ENCODE measurements at regions not wholly inside any gene's neighbourhood (a gene's known extent, or its start where the extent isn't known, plus 50 kb on each side); places are given as distances from the start of the nearest gene placed in this dataset.

DNA sequence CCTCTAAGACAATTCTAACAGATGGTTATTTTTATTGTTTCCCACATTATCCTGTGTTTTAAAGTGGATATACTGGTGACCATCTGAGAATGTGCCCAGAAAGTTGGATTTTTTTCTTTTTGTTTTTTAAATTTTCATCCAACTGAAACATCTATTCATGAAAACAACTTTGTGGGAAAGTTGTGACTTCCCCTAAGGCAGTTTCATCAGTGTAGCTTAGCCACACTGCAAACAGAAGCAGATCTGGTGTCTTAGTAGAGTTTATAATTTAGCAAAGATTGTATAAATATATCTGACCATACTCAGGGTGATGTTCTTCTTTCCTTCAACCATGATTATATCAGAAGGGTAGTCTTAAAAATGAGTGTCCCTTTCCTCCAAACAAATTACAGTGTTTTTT, 1241.3 kb downstream of the MAT2B start (continued):
- TF ChIP-seq ZBTB7B (CRISPR knock-in tag; IDR thresholded peaks at IDR 0.05) (no peak), DMAP1 (CRISPR knock-in tag; IDR thresholded peaks at IDR 0.05) (no peak), MIER3 (CRISPR knock-in tag; IDR thresholded peaks at IDR 0.05; ENCODE audit: borderline replicate concordance) (no peak)

DNA sequence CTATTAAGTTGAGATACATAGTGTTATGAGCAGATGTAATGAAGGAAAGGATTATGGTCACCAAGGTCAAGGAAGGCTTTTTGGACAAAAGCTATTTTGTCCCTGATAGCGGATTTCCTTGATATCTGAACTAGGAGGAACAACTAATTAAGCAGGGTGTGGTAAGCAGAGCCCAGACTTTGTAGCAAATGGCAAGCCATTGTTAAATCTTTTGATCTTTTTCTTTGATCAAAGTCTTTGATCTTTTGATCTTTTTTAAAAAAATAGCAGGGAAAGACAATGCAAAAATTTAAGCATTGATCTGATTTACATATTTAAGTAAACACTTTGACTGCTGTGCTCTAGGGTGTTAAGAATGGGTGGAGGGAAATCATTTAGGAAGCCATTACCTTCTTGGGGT, 1242.0 kb downstream of the MAT2B start:
- CTCF ChIA-PET (ENCODE audit: low intra/inter-chr PET ratio, low total read pairs), result no interaction called here
- H4K20me1 ChIP-seq (ENCODE audit: insufficient read depth, low read length), result no peaks in the 10 kb centered on the region
- no peak overlapping the region for H3K9ac ChIP-seq (ENCODE audit: insufficient read depth, low read depth, low read length)
- no peaks in the 10 kb centered on the region for H3K27me3 ChIP-seq (ENCODE audit: control insufficient read depth in 1 of 2, insufficient read depth in 2 of 2, low read length in 2 of 2)
- H3K36me3 ChIP-seq (replicated peaks in 1 of 2; ENCODE audit: control insufficient read depth in 1 of 2, insufficient read depth in 2 of 2, low read length in 2 of 2), result no peaks in the 10 kb centered on the region
- POLR2A ChIA-PET, result no interaction called here
- no peak overlapping the region for H3K4me2 ChIP-seq (ENCODE audit: low read depth, low read length)
- no TSS peak for BruUV-seq (replicated peaks)
- H3K9me3 ChIP-seq (ENCODE audit: low read length), result peaks cover 55% of the 10 kb centered on the region
- no peak overlapping the region for H3K27ac ChIP-seq (ENCODE audit: extremely low read length, insufficient read depth, low read length)
- in situ Hi-C loops (cut with HindIII; ENCODE audit: extremely low pct_ligation_motif_present, low pct_unique_long_range_greater_than_20kb) (no loop called here), intact Hi-C loops (cut with micrococcal nuclease; ENCODE audit: unreplicated experiment) (no loop called here)
- WGBS (ENCODE audit: low lambda C conversion rate), result 0% methylated on average over 1 of the region's 1 CpG
- no peak for FAIRE-seq
- H3K79me2 ChIP-seq (ENCODE audit: insufficient read depth, low read length), result no peaks in the 10 kb centered on the region
- H3K4me3 ChIP-seq (replicated peaks in 1 of 3; ENCODE audit: insufficient read depth in 1 of 3, low read depth in 2 of 3, low read length in 3 of 3), result no peak overlapping the region
- H2AFZ ChIP-seq (ENCODE audit: low read length), result no peak overlapping the region
- no peaks in the 10 kb centered on the region for H3K4me1 ChIP-seq (ENCODE audit: insufficient read depth, low read length)
- DNase-seq (ENCODE audit: low spot score), result no peak
- no peak for ATAC-seq
- TF ChIP-seq PHF20 (CRISPR knock-in tag; IDR thresholded peaks at IDR 0.05) (no peak), EZH2 (conservative IDR thresholded peaks at IDR 0.05; ENCODE audit: low read depth, low read length) (no peak), MYC (CRISPR knock-in tag; IDR thresholded peaks at IDR 0.05; ENCODE audit: borderline replicate concordance) (no peak), ZMYM3 (CRISPR knock-in tag; IDR thresholded peaks at IDR 0.05) (no peak), HOXA7 (CRISPR knock-in tag; IDR thresholded peaks at IDR 0.05) (no peak), ZNF780A (CRISPR knock-in tag; IDR thresholded peaks at IDR 0.05) (no peak), NFYB (CRISPR knock-in tag; IDR thresholded peaks at IDR 0.05) (no peak), XRCC5 (optimal IDR thresholded peaks at IDR 0.05; ENCODE audit: low read length) (no peak), PITX1 (CRISPR knock-in tag; IDR thresholded peaks at IDR 0.05) (no peak), PHB2 (IDR thresholded peaks at IDR 0.05; ENCODE audit: partially characterized antibody) (no peak), FOXK2 (IDR thresholded peaks at IDR 0.05) (no peak), ZBTB7A (CRISPR knock-in tag; IDR thresholded peaks at IDR 0.05) (no peak), KMT2A (CRISPR knock-in tag; IDR thresholded peaks at IDR 0.05) (no peak), TOPORS (CRISPR knock-in tag; IDR thresholded peaks at IDR 0.05) (no peak), ZNF557 (CRISPR knock-in tag; IDR thresholded peaks at IDR 0.05) (no peak)
- TF ChIP-seq, protein P1, sequence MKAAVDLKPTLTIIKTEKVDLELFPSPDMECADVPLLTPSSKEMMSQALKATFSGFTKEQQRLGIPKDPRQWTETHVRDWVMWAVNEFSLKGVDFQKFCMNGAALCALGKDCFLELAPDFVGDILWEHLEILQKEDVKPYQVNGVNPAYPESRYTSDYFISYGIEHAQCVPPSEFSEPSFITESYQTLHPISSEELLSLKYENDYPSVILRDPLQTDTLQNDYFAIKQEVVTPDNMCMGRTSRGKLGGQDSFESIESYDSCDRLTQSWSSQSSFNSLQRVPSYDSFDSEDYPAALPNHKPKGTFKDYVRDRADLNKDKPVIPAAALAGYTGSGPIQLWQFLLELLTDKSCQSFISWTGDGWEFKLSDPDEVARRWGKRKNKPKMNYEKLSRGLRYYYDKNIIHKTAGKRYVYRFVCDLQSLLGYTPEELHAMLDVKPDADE (CRISPR knock-in tag; IDR thresholded peaks at IDR 0.05), result no peak
- TF ChIP-seq, protein P2, sequence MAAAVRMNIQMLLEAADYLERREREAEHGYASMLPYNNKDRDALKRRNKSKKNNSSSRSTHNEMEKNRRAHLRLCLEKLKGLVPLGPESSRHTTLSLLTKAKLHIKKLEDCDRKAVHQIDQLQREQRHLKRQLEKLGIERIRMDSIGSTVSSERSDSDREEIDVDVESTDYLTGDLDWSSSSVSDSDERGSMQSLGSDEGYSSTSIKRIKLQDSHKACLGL (CRISPR knock-in tag; IDR thresholded peaks at IDR 0.05), result no peak
- TF ChIP-seq, protein P3, sequence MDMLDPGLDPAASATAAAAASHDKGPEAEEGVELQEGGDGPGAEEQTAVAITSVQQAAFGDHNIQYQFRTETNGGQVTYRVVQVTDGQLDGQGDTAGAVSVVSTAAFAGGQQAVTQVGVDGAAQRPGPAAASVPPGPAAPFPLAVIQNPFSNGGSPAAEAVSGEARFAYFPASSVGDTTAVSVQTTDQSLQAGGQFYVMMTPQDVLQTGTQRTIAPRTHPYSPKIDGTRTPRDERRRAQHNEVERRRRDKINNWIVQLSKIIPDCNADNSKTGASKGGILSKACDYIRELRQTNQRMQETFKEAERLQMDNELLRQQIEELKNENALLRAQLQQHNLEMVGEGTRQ (IDR thresholded peaks at IDR 0.05; ENCODE audit: low read depth, low read length), result no peak
- TF ChIP-seq, protein P3 (CRISPR knock-in tag; IDR thresholded peaks at IDR 0.05; ENCODE audit: borderline replicate concordance), result no peak
- TF ChIP-seq, protein P4, sequence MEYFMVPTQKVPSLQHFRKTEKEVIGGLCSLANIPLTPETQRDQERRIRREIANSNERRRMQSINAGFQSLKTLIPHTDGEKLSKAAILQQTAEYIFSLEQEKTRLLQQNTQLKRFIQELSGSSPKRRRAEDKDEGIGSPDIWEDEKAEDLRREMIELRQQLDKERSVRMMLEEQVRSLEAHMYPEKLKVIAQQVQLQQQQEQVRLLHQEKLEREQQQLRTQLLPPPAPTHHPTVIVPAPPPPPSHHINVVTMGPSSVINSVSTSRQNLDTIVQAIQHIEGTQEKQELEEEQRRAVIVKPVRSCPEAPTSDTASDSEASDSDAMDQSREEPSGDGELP (IDR thresholded peaks at IDR 0.05; ENCODE audit: borderline replicate concordance, low read depth), result no peak
